NCI-H2081 (cell line): ENCODE measurements at regions not wholly inside any gene's neighbourhood (a gene's known extent, or its start where the extent isn't known, plus 50 kb on each side); places are given as distances from the start of the nearest gene placed in this dataset.

Source experiments
- DNase-seq, 2 experiments: peaks; one replicate each; lab custom pipeline; 2025; lab: John Stamatoyannopoulos, UW

GRCh38 chr3:111012388-111013248, 59.0 kb upstream of the NECTIN3 start:
- no peak for DNase-seq
